Neural cell (in vitro differentiated cells): ENCODE measurements at regions not wholly inside any gene's neighbourhood (a gene's known extent, or its start where the extent isn't known, plus 50 kb on each side); places are given as distances from the start of the nearest gene placed in this dataset.

Experiments
- H2AFZ ChIP-seq: fragments of 200-600, 300-800 bp; sonication (generic), shearing (Covaris generic); 2 replicates; pipeline ENCODE4 v1.6.0; 2014; ENCODE audit warnings: low read depth, mild to moderate bottlenecking, antibody characterized with exemption, low read length, moderate library complexity
- H3F3A ChIP-seq: fragments of 200-600 bp; shearing (Covaris generic); 2 replicates; pipeline ENCODE4 v1.6.1; 2016; ENCODE audit warnings: mild to moderate bottlenecking, moderate library complexity, mixed read lengths, antibody characterized with exemption, low read length; ENCODE audit not compliant: insufficient read depth, poor library complexity, severe bottlenecking
- H3K27ac ChIP-seq: fragments of 200-600, 300-800 bp; sonication (generic), shearing (Covaris generic); 2 replicates; pipeline ENCODE4 v1.5.1; 2014; ENCODE audit warnings: mild to moderate bottlenecking, low read length, moderate library complexity
- H3K27me3 ChIP-seq: fragments of 300-800, 200-600 bp; sonication (generic), shearing (Covaris generic); 2 replicates; pipeline ENCODE4 v1.6.0; 2014; ENCODE audit warnings: mild to moderate bottlenecking, low read depth, low read length, moderate library complexity; ENCODE audit not compliant: insufficient read depth
- H3K36me3 ChIP-seq: fragments of 300-800, 200-600 bp; sonication (generic), shearing (Covaris generic); 2 replicates; pipeline ENCODE4 v1.5.1; 2014; ENCODE audit warnings: mild to moderate bottlenecking, antibody characterized with exemption, low read length, moderate library complexity; ENCODE audit not compliant: insufficient read depth
- H3K4me2 ChIP-seq: fragments of 300-800, 200-600 bp; sonication (generic), shearing (Covaris generic); 2 replicates; pipeline ENCODE4 v1.6.0; 2014; ENCODE audit warnings: mild to moderate bottlenecking, low read length
- H3K4me3 ChIP-seq: fragments of 300-800, 200-600 bp; sonication (generic), shearing (Covaris generic); 2 replicates; pipeline ENCODE4 v1.5.1; 2014; ENCODE audit warnings: mild to moderate bottlenecking, low read length, moderate library complexity
- H3K79me2 ChIP-seq: fragments of 200-600 bp; shearing (Covaris generic); replicated peaks from 2 replicates; pipeline ENCODE4 v1.6.0; 2014; ENCODE audit warnings: mild to moderate bottlenecking, low read length, moderate library complexity; ENCODE audit not compliant: insufficient read depth
- H3K9ac ChIP-seq: fragments of 300-800, 200-600 bp; sonication (generic), shearing (Covaris generic); 2 replicates; pipeline ENCODE4 v1.6.1; 2016; ENCODE audit warnings: mild to moderate bottlenecking, low read length, mixed read lengths
- H3K9me2 ChIP-seq: fragments of 200-600 bp; shearing (Covaris generic); 2 replicates; pipeline ENCODE4 v1.6.1; 2016; ENCODE audit warnings: mild to moderate bottlenecking, low read length, mixed read lengths; ENCODE audit not compliant: insufficient read depth
- H3K9me3 ChIP-seq: fragments of 200-600, 300-800 bp; sonication (generic), shearing (Covaris generic); 2 replicates; pipeline ENCODE4 v1.6.1; 2016; ENCODE audit warnings: mild to moderate bottlenecking, mixed run types, low read length, moderate library complexity, mixed read lengths
- H4K20me1 ChIP-seq: fragments of 200-600 bp; shearing (Covaris generic); 2 replicates; pipeline ENCODE4 v1.6.1; 2016; ENCODE audit warnings: mild to moderate bottlenecking, mixed run types; ENCODE audit not compliant: insufficient read depth
- CTCF ChIP-seq: fragments of 450-650 bp; IDR thresholded peaks from 2 replicates; pipeline ENCODE4 v1.5.1; 2014; ENCODE audit warnings: antibody characterized with exemption, mild to moderate bottlenecking, moderate library complexity; ENCODE audit not compliant: poor library complexity, severe bottlenecking
- EP300 ChIP-seq: fragments of 450-650 bp; conservative IDR thresholded peaks from 2 replicates; pipeline ENCODE4 v1.6.1; 2014; ENCODE audit warnings: antibody characterized with exemption, mild to moderate bottlenecking, moderate library complexity; ENCODE audit not compliant: poor library complexity, severe bottlenecking
- EZH2 ChIP-seq: fragments of 200-600, 300-800 bp; shearing (Covaris generic), sonication (generic); IDR thresholded peaks from 2 replicates; pipeline ENCODE4 v1.6.1; 2014; ENCODE audit warnings: antibody characterized with exemption, low read length, borderline replicate concordance, mild to moderate bottlenecking; ENCODE audit not compliant: insufficient read depth, poor library complexity, severe bottlenecking
- MXI1 ChIP-seq: fragments of 450-650 bp; conservative IDR thresholded peaks from 2 replicates; pipeline ENCODE4 v1.6.1; 2014; ENCODE audit warnings: antibody characterized with exemption, mild to moderate bottlenecking; ENCODE audit not compliant: poor library complexity, severe bottlenecking
- POLR2AphosphoS5 ChIP-seq: IDR thresholded peaks from 2 replicates; pipeline ENCODE4 v1.6.1; 2012
- RAD21 ChIP-seq: fragments of 450-650 bp; conservative IDR thresholded peaks from 2 replicates; pipeline ENCODE4 v1.6.1; 2014; ENCODE audit warnings: antibody characterized with exemption, mild to moderate bottlenecking, moderate library complexity
- REST ChIP-seq: IDR thresholded peaks from 2 replicates; pipeline ENCODE4 v1.6.1; 2012; ENCODE audit warnings: borderline replicate concordance
- SMC3 ChIP-seq: fragments of 450-650 bp; conservative IDR thresholded peaks from 2 replicates; pipeline ENCODE4 v1.6.1; 2014; ENCODE audit warnings: antibody characterized with exemption, mild to moderate bottlenecking, moderate library complexity; ENCODE audit not compliant: poor library complexity
- TAF1 ChIP-seq: IDR thresholded peaks from 2 replicates; pipeline ENCODE4 v1.6.1; 2012; ENCODE audit warnings: low read depth

- no peaks in the 10 kb centered on the region for H3K27me3 ChIP-seq
- no peak overlapping the region for H3K4me3 ChIP-seq
- H3K27ac ChIP-seq: no peak overlapping the region
- no peaks in the 10 kb centered on the region for H3K36me3 ChIP-seq
- no peak overlapping the region for H2AFZ ChIP-seq
- no peak for TF ChIP-seq REST
- TF ChIP-seq EZH2: no peak
- no peak for TF ChIP-seq EP300
- TF ChIP-seq POLR2AphosphoS5: no peak
- no peak for TF ChIP-seq SMC3
- no peak for TF ChIP-seq TAF1
- no peak for TF ChIP-seq MXI1
- TF ChIP-seq CTCF: no peak
- TF ChIP-seq RAD21: no peak
- H3K9me2 ChIP-seq: no peaks in the 10 kb centered on the region
- no peaks in the 10 kb centered on the region for H3K9me3 ChIP-seq
- no peaks in the 10 kb centered on the region for H3K79me2 ChIP-seq
- H3K4me2 ChIP-seq: no peak overlapping the region
- no peak overlapping the region for H3K9ac ChIP-seq
- H3F3A ChIP-seq: no peaks in the 10 kb centered on the region
- no peaks in the 10 kb centered on the region for H4K20me1 ChIP-seq
Measured at GRCh38 chr6:30829639-30830255, 54.6 kb upstream of the DDR1 start.

- no peak for TF ChIP-seq SMC3
- no peak for TF ChIP-seq EZH2
- no peak for TF ChIP-seq EP300
- TF ChIP-seq TAF1: no peak
- no peak for TF ChIP-seq POLR2AphosphoS5
- TF ChIP-seq REST: no peak
- no peak for TF ChIP-seq RAD21
- TF ChIP-seq MXI1: no peak
- no peak for TF ChIP-seq CTCF
- Histone ChIP-seq H3K79me2 (no peaks in the 10 kb centered on the region), H3K36me3 (no peaks in the 10 kb centered on the region), H3K9me3 (no peaks in the 10 kb centered on the region), H4K20me1 (no peaks in the 10 kb centered on the region), H3K9ac (no peak overlapping the region), H3K27me3 (no peaks in the 10 kb centered on the region), H3F3A (no peaks in the 10 kb centered on the region), H3K4me2 (no peak overlapping the region), H2AFZ (no peak overlapping the region), H3K27ac (no peak overlapping the region), H3K4me3 (no peak overlapping the region), H3K9me2 (no peaks in the 10 kb centered on the region)
Measured at GRCh38 chr6:30829033-30829432, 55.3 kb upstream of the DDR1 start.
